SU-DHL-6 (cell line): ENCODE measurements at regions not wholly inside any gene's neighbourhood (a gene's known extent, or its start where the extent isn't known, plus 50 kb on each side); places are given as distances from the start of the nearest gene placed in this dataset.

Experiments
- EZH2phosphoT487 ChIP-seq: fragments of 200-600 bp; sonication (generic), shearing (Covaris generic); conservative IDR thresholded peaks from 2 replicates; pipeline ENCODE4 v1.6.1; 2018; ENCODE audit warnings: mild to moderate bottlenecking, antibody characterized with exemption, low read length, moderate library complexity, mixed read lengths
- TF ChIP-seq, protein P1 (sequence below): fragments of 200-600 bp; sonication (generic); IDR thresholded peaks from one replicate; pipeline ENCODE4 v1.5.1; 2017; ENCODE audit warnings: antibody characterized with exemption, mild to moderate bottlenecking, low read length, moderate library complexity; ENCODE audit not compliant: insufficient read depth, poor library complexity, severe bottlenecking

DNA sequence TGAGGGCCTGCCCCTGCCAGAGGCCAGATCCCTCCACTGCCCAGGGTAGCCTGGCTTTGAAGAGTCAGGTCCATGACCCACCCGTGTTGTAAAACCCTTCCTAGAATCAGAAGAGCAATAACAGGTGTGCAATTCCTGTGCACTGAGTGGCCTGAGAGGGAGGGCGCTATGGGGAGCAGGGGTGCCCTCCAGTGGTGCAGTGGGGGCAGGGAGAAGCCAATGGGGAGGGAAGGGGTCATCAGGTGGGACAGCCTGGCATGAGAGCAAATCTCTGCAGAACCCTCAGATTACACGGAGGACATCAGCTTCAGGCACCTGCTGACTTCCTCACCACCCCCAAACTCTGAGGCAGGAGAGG is 72.9 kb upstream of the ZNF469 start:
- TF ChIP-seq, protein P1, sequence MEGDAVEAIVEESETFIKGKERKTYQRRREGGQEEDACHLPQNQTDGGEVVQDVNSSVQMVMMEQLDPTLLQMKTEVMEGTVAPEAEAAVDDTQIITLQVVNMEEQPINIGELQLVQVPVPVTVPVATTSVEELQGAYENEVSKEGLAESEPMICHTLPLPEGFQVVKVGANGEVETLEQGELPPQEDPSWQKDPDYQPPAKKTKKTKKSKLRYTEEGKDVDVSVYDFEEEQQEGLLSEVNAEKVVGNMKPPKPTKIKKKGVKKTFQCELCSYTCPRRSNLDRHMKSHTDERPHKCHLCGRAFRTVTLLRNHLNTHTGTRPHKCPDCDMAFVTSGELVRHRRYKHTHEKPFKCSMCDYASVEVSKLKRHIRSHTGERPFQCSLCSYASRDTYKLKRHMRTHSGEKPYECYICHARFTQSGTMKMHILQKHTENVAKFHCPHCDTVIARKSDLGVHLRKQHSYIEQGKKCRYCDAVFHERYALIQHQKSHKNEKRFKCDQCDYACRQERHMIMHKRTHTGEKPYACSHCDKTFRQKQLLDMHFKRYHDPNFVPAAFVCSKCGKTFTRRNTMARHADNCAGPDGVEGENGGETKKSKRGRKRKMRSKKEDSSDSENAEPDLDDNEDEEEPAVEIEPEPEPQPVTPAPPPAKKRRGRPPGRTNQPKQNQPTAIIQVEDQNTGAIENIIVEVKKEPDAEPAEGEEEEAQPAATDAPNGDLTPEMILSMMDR, result no peak
- no peak for TF ChIP-seq EZH2phosphoT487
